Ascending aorta (tissue), 2 donors: ENCODE measurements at regions not wholly inside any gene's neighbourhood (a gene's known extent, or its start where the extent isn't known, plus 50 kb on each side); places are given as distances from the start of the nearest gene placed in this dataset.

Experiments used
- DNase-seq, 2 donors: peaks; one replicate each; pipeline ENCODE4 v3.0.0-alpha.2; 2019; ENCODE audit warnings: low spot score in 2 of 2
- H3K27ac ChIP-seq, 2 donors: fragments of 200-600 bp; sonication (generic); one replicate each; pipeline ENCODE4 v1.5.1; 2016 to 2017; ENCODE audit warnings: mild to moderate bottlenecking in 1 of 2
- H3K27me3 ChIP-seq: fragments of 200-600 bp; sonication (generic); one replicate; pipeline ENCODE4 v1.5.1; 2017
- H3K36me3 ChIP-seq, 2 donors: fragments of 200-600 bp; sonication (generic); one replicate each; pipeline ENCODE4 v1.5.1; 2016
- H3K4me1 ChIP-seq, 2 donors: fragments of 200-600 bp; sonication (generic); one replicate each; pipeline ENCODE4 v1.5.1; 2016 to 2017; ENCODE audit warnings: mild to moderate bottlenecking in 1 of 2
- H3K4me3 ChIP-seq, 2 donors: fragments of 200-600 bp; sonication (generic); one replicate each; pipeline ENCODE4 v1.5.1; 2016 to 2017; ENCODE audit warnings: mild to moderate bottlenecking in 1 of 2
- H3K9me3 ChIP-seq, 2 donors: fragments of 200-600 bp; sonication (generic); one replicate each; pipeline ENCODE4 v1.5.1; 2016
- CTCF ChIP-seq, 3 experiments: fragments of 200-600 bp in 2 of 3; fragments of 450-650 bp in 1 of 3; sonication (generic) in 2 of 3; IDR thresholded peaks; one replicate each; pipeline ENCODE4 v1.5.1; 2016 to 2019; ENCODE audit warnings: antibody characterized with exemption in 3 of 3, mild to moderate bottlenecking in 1 of 3, moderate library complexity in 1 of 3
- intact Hi-C: fragments of 100-400 bp; cut with DNase I; formaldehyde crosslinking; loops from one replicate; pipeline ENCODE4 v1.15.1; 2023

DNA sequence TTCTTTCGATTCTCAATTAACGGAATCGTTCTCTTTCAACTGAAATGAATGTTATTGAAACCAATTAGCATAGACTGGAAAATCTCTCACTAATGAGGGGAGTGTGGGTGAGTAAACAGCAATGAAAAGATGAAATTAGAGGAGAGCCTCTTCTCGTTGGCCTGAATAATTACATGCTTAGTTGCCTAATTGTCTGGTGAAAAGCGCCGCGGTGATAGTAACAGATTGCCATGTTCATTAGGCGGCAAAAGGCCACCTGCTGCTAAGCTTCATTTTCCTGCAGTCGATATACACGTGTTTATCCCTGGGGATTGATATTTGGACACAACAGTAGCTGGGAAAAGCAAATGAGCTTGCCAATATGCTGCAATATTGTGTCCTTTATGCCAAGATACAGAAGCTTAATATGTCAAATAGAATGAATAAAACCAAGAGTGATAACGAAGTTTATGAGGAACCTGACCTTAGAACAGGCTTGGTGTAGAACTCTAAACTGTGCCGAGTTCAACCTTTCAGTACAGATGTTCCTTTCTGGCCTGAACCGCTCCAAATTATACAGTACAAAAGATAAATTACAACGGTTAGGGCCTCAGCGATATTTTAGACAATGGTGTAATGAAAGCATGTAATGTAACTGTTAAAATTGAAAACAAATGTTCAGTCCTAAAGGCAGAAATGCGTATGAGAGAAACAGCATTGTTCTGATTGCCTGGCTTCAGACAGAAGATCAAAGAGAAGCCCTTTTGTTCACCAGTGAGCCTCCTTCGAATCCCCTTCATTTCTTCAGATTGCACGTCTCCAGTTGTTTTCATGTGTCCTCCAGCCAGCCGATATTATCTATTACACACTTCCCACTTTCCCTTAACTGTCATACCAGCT, 185.2 kb downstream of the SHOX2 start:
- no peak overlapping the region for H3K4me3 ChIP-seq
- H3K36me3 ChIP-seq: no peaks in the 10 kb centered on the region
- no peak overlapping the region for H3K27ac ChIP-seq
- no peak for TF ChIP-seq CTCF (IDR thresholded peaks at IDR 0.05)
- H3K27me3 ChIP-seq: no peaks in the 10 kb centered on the region
- H3K9me3 ChIP-seq: no peaks in the 10 kb centered on the region
- no peak for DNase-seq
- intact Hi-C loops: no loop called here
- H3K4me1 ChIP-seq: no peaks in the 10 kb centered on the region

- Histone ChIP-seq H3K27ac (no peak overlapping the region), H3K27me3 (no peaks in the 10 kb centered on the region), H3K9me3 (no peaks in the 10 kb centered on the region), H3K4me3 (no peak overlapping the region), H3K36me3 (no peaks in the 10 kb centered on the region), H3K4me1 (no peaks in the 10 kb centered on the region)
- no peak for TF ChIP-seq CTCF (IDR thresholded peaks at IDR 0.05)
- DNase-seq: no peak
- intact Hi-C loops: no loop called here
Observed at GRCh38 chr3:157919319-157919887, 186.8 kb downstream of the SHOX2 start.

- Histone ChIP-seq H3K4me1 (no peaks in the 10 kb centered on the region), H3K27me3 (no peaks in the 10 kb centered on the region), H3K27ac (no peak overlapping the region), H3K4me3 (no peak overlapping the region), H3K9me3 (no peaks in the 10 kb centered on the region), H3K36me3 (no peaks in the 10 kb centered on the region)
- no peak for DNase-seq
- intact Hi-C loops: no loop called here
- TF ChIP-seq CTCF (IDR thresholded peaks at IDR 0.05): no peak
Observed at GRCh38 chr3:157918402-157918801, 187.8 kb downstream of the SHOX2 start.

GRCh38 chr3:157916672-157917071, 189.5 kb downstream of the SHOX2 start:
- Histone ChIP-seq H3K27ac (no peak overlapping the region), H3K4me3 (no peak overlapping the region), H3K9me3 (no peaks in the 10 kb centered on the region), H3K4me1 (no peaks in the 10 kb centered on the region), H3K36me3 (no peaks in the 10 kb centered on the region), H3K27me3 (no peaks in the 10 kb centered on the region)
- intact Hi-C loops: no loop called here
- no peak for TF ChIP-seq CTCF (IDR thresholded peaks at IDR 0.05)
- DNase-seq: no peak

DNA sequence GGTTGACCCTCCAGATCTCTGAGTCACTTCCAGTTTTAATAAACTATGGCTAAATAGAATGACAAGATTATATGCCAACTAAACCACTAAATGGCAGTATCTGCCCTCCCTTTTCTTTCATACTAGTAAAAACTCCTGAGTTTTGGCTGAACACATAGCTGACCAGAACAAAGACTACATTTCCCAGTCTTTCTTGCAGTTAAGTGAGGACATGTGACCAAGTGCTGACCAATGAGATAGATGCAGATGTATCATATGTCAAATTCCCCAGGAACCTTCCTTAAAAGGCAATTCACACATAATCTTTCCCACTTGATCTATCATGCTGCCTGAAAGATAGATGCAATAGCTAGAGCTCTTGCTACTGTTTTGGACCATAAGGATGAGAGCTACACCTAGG, 191.3 kb downstream of the SHOX2 start:
- no peak for TF ChIP-seq CTCF (IDR thresholded peaks at IDR 0.05)
- no peaks in the 10 kb centered on the region for H3K27me3 ChIP-seq

More for the DNA sequence above, 191.3 kb downstream of the SHOX2 start:
- no peaks in the 10 kb centered on the region for H3K9me3 ChIP-seq
- intact Hi-C loops: no loop called here
- no peaks in the 10 kb centered on the region for H3K36me3 ChIP-seq
- H3K27ac ChIP-seq: no peak overlapping the region
- DNase-seq: no peak
- no peaks in the 10 kb centered on the region for H3K4me1 ChIP-seq
- H3K4me3 ChIP-seq: no peak overlapping the region
